Transverse colon (tissue), 3 donors: ENCODE measurements at regions not wholly inside any gene's neighbourhood (a gene's known extent, or its start where the extent isn't known, plus 50 kb on each side); places are given as distances from the start of the nearest gene placed in this dataset.

ENCODE experiments used
- EP300 ChIP-seq: sonication (generic); formaldehyde crosslinking; IDR thresholded peaks from one replicate; pipeline ENCODE4 v1.6.1; 2017; ENCODE audit warnings: antibody characterized with exemption, low read depth
- POLR2A ChIP-seq: fragments of 450-650 bp; IDR thresholded peaks from one replicate; pipeline ENCODE4 v1.6.1; 2016; ENCODE audit warnings: antibody characterized with exemption, mild to moderate bottlenecking, moderate library complexity
- TF ChIP-seq, protein P1 (sequence below), 5 experiments: fragments of 200-600 bp in 3 of 5; fragments of 450-650 bp in 2 of 5; sonication (generic) in 3 of 5; IDR thresholded peaks; 1 replicate in 2 of 5; 2 replicates in 3 of 5; pipeline ENCODE4 v1.5.1; 2016 to 2017; ENCODE audit warnings: antibody characterized with exemption in 5 of 5, inconsistent platforms in 3 of 5, mild to moderate bottlenecking in 2 of 5, moderate library complexity in 1 of 5

DNA sequence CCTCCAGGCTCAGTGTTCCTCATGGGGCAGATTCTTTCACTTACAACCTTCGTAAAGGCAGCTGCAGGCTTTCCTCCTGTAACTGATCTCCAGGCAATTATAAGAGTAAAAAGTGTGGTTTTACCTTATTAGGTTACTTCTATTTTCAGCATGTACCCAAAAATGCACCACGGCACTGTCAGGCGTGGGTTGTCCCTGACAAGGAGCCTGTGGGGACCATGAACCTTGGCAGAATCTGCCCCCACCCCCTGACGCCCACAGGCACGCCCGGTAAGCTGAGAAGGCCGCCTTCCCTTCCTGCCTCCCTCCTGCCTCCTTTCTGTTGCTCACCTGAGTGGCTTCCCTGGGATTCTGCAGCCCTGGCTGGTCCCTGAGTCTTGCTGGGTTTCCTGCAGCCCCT lies 1383.3 kb downstream of the TBC1D22A start:
- TF ChIP-seq EP300, result no peak
- TF ChIP-seq, protein P1, sequence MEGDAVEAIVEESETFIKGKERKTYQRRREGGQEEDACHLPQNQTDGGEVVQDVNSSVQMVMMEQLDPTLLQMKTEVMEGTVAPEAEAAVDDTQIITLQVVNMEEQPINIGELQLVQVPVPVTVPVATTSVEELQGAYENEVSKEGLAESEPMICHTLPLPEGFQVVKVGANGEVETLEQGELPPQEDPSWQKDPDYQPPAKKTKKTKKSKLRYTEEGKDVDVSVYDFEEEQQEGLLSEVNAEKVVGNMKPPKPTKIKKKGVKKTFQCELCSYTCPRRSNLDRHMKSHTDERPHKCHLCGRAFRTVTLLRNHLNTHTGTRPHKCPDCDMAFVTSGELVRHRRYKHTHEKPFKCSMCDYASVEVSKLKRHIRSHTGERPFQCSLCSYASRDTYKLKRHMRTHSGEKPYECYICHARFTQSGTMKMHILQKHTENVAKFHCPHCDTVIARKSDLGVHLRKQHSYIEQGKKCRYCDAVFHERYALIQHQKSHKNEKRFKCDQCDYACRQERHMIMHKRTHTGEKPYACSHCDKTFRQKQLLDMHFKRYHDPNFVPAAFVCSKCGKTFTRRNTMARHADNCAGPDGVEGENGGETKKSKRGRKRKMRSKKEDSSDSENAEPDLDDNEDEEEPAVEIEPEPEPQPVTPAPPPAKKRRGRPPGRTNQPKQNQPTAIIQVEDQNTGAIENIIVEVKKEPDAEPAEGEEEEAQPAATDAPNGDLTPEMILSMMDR (IDR thresholded peaks at IDR 0.05), result no peak
- TF ChIP-seq POLR2A, result no peak
